Activated naive CD4-positive, alpha-beta T cell treated with anti-CD3 and anti-CD28 coated beads for 36 hours (primary cell): ENCODE measurements at regions not wholly inside any gene's neighbourhood (a gene's known extent, or its start where the extent isn't known, plus 50 kb on each side); places are given as distances from the start of the nearest gene placed in this dataset.

Experiments used
- CTCF ChIA-PET: fragments of 350-600 bp; sonication (Branson Sonifier 250); formaldehyde crosslinking; loops from one replicate; lab custom pipeline; 2021; ENCODE audit warnings: antibody characterized with exemption; lab: Charles Lee
- DNase-seq: peaks from one replicate; pipeline ENCODE4 v3.0.0-alpha.2; 2020
- H3K27ac Mint-ChIP-seq: one replicate; pipeline ENCODE4 v1.8.0; 2021; ENCODE audit warnings: mild to moderate bottlenecking, mixed read lengths
- H3K27me3 Mint-ChIP-seq: one replicate; pipeline ENCODE4 v1.8.0; 2021; ENCODE audit warnings: low read depth, mixed read lengths
- H3K36me3 Mint-ChIP-seq: one replicate; pipeline ENCODE4 v1.8.0; 2021; ENCODE audit warnings: low read depth, mixed read lengths
- H3K4me1 Mint-ChIP-seq: one replicate; pipeline ENCODE4 v1.8.0; 2021; ENCODE audit warnings: low read depth, mixed read lengths
- H3K4me3 Mint-ChIP-seq: one replicate; pipeline ENCODE4 v1.8.0; 2021; ENCODE audit warnings: mild to moderate bottlenecking, moderate library complexity, mixed read lengths
- H3K9me3 Mint-ChIP-seq: one replicate; pipeline ENCODE4 v1.8.0; 2021; ENCODE audit warnings: mixed read lengths
- intact Hi-C: fragments of 100-400 bp; cut with micrococcal nuclease; formaldehyde crosslinking; loops from one replicate; pipeline ENCODE4 v1.15.1; 2023

DNA sequence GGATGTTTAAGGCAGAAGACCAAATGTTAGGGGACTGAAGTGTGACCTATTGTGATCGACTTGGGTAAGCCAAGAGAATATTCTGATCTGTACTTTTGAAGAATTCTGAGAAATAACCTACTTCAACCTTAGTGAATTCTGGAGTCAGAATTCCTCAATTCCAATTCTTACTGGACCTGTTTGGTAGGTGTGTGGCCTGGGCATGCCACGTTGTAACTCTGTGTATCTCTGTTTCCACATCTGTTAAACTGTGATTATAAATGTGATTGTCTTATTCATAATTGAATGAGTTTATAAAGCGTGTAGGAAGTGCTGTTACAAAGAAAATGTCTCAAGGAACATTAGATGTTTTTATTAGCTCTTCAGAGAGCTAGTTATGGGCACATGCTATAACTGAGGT lies 64.5 kb downstream of the TUSC1 start:
- intact Hi-C loops = no loop called here
- no peak for DNase-seq
- Mint-ChIP-seq H3K4me3 (no peak overlapping the region), H3K4me1 (no peaks in the 10 kb centered on the region), H3K27me3 (no peaks in the 10 kb centered on the region), H3K27ac (no peak overlapping the region), H3K36me3 (no peaks in the 10 kb centered on the region), H3K9me3 (no peaks in the 10 kb centered on the region)
- CTCF ChIA-PET = no interaction called here

DNA sequence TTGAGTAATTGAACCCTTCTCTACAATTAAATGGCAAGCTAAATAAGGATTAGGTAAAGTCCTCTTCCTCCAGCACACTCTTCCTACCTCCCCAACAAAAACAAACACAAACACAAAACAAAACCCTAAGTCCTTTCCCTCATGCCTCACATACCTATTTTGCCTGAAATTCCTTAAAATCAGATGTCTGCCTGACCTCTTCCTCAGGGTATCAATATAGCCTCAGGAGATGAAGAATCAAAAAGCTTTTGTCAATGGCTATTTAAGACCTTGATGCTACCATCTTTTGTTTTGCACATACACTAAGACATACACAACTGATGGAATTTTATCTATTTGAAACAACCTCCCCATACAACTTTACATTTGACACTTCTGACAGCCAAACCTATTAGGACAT lies 75.1 kb downstream of the TUSC1 start:
- intact Hi-C loops = no loop called here
- DNase-seq = no peak
- H3K36me3 Mint-ChIP-seq = no peaks in the 10 kb centered on the region
- H3K4me1 Mint-ChIP-seq = no peaks in the 10 kb centered on the region
- CTCF ChIA-PET = interaction anchor here (0.6 kb wide), 1 partner anchor 9 kb away, joined by 6 read pairs; no protein-coding TSS in a partner anchor
- H3K27ac Mint-ChIP-seq = no peak overlapping the region
- no peaks in the 10 kb centered on the region for H3K27me3 Mint-ChIP-seq
- peaks cover 9% of the 10 kb centered on the region for H3K9me3 Mint-ChIP-seq
- H3K4me3 Mint-ChIP-seq = no peak overlapping the region

DNA sequence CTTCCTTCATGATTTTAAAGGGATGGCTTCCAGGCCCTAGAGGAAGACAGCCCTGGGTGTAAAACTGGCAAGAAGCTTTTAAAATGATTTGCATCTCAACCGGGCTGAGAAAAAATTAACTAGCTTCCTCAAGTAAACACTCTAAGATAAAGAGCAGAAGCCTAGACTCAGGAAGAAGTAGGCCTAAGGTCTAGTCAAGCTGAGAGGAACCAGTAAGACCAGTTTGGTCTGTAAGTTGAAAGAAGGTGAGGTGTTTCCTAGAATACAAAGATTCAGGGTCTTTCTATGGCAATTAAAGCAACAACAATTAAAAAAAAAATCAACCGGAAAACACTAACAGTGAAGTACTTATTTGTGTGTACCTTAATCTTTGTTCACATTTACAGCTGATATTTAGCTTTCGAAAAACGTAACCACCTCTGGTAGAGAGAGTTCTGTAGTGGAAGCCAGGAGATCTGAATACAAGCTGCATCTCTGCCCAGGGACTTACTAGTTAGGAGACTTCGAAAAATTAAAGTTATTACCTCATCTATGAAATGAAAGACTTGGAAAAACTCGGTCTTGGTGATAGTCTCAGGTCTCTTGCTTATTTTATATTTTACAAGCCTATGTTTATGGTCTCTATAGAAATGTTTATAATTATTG lies 75.7 kb downstream of the TUSC1 start:
- no peak overlapping the region for H3K27ac Mint-ChIP-seq
- peaks cover 9% of the 10 kb centered on the region for H3K9me3 Mint-ChIP-seq
- intact Hi-C loops = no loop called here
- H3K27me3 Mint-ChIP-seq = no peaks in the 10 kb centered on the region
- CTCF ChIA-PET = no interaction called here
- H3K36me3 Mint-ChIP-seq = no peaks in the 10 kb centered on the region
- DNase-seq = no peak
- H3K4me3 Mint-ChIP-seq = no peak overlapping the region
- no peaks in the 10 kb centered on the region for H3K4me1 Mint-ChIP-seq

DNA sequence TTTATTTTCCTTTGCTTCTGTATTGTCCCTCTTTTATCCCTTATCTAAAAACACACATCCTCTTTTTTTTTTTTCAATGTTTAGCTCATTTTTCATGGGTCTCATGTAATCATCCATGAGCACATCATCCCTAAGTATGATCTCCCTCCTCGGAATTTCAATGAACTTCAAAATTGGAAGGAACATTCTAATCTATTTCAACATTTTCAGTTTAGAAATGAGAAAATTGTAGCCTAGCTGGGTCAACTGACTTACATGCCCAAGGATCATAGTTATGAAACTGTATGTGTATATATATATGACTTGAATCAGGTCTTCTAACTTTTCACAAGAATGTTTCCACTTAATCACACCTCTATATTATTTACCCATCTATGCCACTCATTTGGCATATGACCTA lies 77.7 kb downstream of the TUSC1 start:
- Mint-ChIP-seq H3K4me1 (no peaks in the 10 kb centered on the region), H3K27ac (no peak overlapping the region), H3K36me3 (no peaks in the 10 kb centered on the region), H3K9me3 (peaks cover 9% of the 10 kb centered on the region), H3K4me3 (no peak overlapping the region), H3K27me3 (no peaks in the 10 kb centered on the region)
- intact Hi-C loops = no loop called here
- CTCF ChIA-PET = no interaction called here
- no peak for DNase-seq

GRCh38 chr9:25584611-25585010 lies 93.6 kb downstream of the TUSC1 start:
- CTCF ChIA-PET = no interaction called here
- H3K9me3 Mint-ChIP-seq = peaks cover 13% of the 10 kb centered on the region
- no peak overlapping the region for H3K4me3 Mint-ChIP-seq
- no peaks in the 10 kb centered on the region for H3K36me3 Mint-ChIP-seq
- intact Hi-C loops = no loop called here
- no peaks in the 10 kb centered on the region for H3K27me3 Mint-ChIP-seq
- no peak overlapping the region for H3K27ac Mint-ChIP-seq
- H3K4me1 Mint-ChIP-seq = no peaks in the 10 kb centered on the region
- no peak for DNase-seq

DNA sequence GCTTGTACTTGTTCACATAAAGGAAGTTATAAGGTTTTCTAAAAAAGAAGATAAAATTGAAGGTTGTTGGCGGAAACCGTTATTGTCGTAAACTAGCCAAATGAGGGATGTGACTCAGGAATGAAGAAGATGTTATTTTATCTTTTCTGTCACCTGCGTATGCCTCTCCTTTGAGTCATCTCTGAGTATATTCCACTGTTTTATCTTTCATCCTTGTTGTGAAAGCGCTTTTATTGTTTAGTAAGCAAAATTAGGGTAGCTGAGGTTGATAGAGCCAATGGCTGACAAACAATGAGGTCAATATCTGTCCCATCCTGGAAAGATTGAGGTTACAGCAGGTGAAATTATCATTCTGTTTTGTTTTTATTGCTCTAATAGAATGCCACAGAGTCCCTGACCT lies 105.0 kb downstream of the TUSC1 start:
- no peaks in the 10 kb centered on the region for H3K4me1 Mint-ChIP-seq
- no peaks in the 10 kb centered on the region for H3K27me3 Mint-ChIP-seq
- no peak overlapping the region for H3K27ac Mint-ChIP-seq
- no peak overlapping the region for H3K4me3 Mint-ChIP-seq
- intact Hi-C loops = no loop called here
- H3K36me3 Mint-ChIP-seq = no peaks in the 10 kb centered on the region
- peaks cover 2% of the 10 kb centered on the region for H3K9me3 Mint-ChIP-seq
- CTCF ChIA-PET = no interaction called here
- no peak for DNase-seq

GRCh38 chr9:25571491-25571890 lies 106.8 kb downstream of the TUSC1 start:
- H3K4me1 Mint-ChIP-seq = no peaks in the 10 kb centered on the region
- peaks cover 4% of the 10 kb centered on the region for H3K9me3 Mint-ChIP-seq
- CTCF ChIA-PET = no interaction called here
- H3K36me3 Mint-ChIP-seq = no peaks in the 10 kb centered on the region
- intact Hi-C loops = no loop called here
- no peak overlapping the region for H3K4me3 Mint-ChIP-seq
- no peak for DNase-seq
- no peaks in the 10 kb centered on the region for H3K27me3 Mint-ChIP-seq
- no peak overlapping the region for H3K27ac Mint-ChIP-seq

GRCh38 chr9:25570802-25571201 lies 107.4 kb downstream of the TUSC1 start:
- H3K36me3 Mint-ChIP-seq = no peaks in the 10 kb centered on the region
- H3K27me3 Mint-ChIP-seq = no peaks in the 10 kb centered on the region
- no peak for DNase-seq
- no peaks in the 10 kb centered on the region for H3K4me1 Mint-ChIP-seq
- H3K4me3 Mint-ChIP-seq = no peak overlapping the region
- H3K27ac Mint-ChIP-seq = no peak overlapping the region
- intact Hi-C loops = no loop called here
- CTCF ChIA-PET = no interaction called here
- peaks cover 4% of the 10 kb centered on the region for H3K9me3 Mint-ChIP-seq

GRCh38 chr9:25562101-25562500 lies 116.1 kb downstream of the TUSC1 start:
- DNase-seq = no peak
- no peaks in the 10 kb centered on the region for H3K36me3 Mint-ChIP-seq
- peaks cover 10% of the 10 kb centered on the region for H3K9me3 Mint-ChIP-seq
- intact Hi-C loops = no loop called here
- H3K4me1 Mint-ChIP-seq = no peaks in the 10 kb centered on the region
- CTCF ChIA-PET = no interaction called here
- H3K27me3 Mint-ChIP-seq = no peaks in the 10 kb centered on the region
- H3K27ac Mint-ChIP-seq = no peak overlapping the region
- no peak overlapping the region for H3K4me3 Mint-ChIP-seq

DNA sequence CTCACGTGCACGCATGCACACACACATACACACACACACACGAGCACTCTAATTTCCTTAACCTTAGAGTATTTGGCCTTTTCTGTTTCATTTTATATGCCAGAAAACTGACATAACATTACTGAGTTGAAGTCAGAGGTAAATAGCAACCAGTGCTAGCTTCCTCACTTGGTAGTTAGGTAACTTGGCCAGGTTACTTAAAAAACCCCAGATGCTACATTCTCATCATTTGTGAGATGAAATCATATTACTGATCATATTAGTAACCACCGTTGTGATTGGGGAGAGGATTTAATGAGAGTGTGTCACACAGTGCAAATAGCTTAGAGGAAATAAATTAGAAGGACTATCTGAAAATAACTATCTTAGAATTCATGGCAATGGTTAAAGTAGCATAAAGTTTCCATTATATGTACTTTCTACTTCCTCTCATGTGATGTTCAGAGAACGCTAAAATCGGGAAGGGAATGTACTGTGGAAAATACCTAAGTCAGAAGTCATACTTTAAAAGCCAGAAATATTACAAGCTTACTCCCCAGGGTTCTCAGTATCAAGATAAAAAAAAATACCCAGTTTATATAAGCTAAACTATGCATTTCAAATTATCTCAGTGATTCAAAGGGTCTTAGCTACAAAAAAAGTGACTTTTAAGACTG lies 120.5 kb downstream of the TUSC1 start:
- Mint-ChIP-seq H3K27me3 (no peaks in the 10 kb centered on the region), H3K36me3 (no peaks in the 10 kb centered on the region), H3K27ac (no peak overlapping the region), H3K4me1 (no peaks in the 10 kb centered on the region), H3K9me3 (peaks cover 8% of the 10 kb centered on the region), H3K4me3 (no peak overlapping the region)
- no peak for DNase-seq
- intact Hi-C loops = no loop called here
- CTCF ChIA-PET = interaction anchor here (0.6 kb wide), 1 partner anchor 13 kb away, joined by 4 read pairs; no protein-coding TSS in a partner anchor

DNA sequence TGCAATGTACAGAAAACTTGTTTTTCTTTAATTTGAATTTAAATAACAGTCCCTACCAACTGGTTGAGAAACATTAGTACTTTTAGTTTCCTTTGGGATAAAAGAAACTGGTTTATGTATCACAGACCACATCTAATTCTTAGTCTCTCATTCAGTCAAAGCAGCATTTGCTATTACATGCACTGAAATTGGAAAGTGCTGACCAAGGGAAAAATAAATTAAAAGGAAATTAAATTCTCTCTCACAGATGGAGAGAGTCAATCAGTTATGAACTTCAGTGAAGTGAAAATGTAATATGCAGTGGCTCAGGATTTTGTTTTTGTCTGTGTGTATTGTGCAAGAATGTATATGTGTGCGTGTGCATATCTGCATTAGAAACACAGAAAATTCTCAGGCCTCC lies 121.7 kb downstream of the TUSC1 start:
- CTCF ChIA-PET = no interaction called here
- DNase-seq = no peak
- Mint-ChIP-seq H3K4me1 (no peaks in the 10 kb centered on the region), H3K27me3 (no peaks in the 10 kb centered on the region), H3K9me3 (peaks cover 8% of the 10 kb centered on the region), H3K36me3 (no peaks in the 10 kb centered on the region), H3K27ac (no peak overlapping the region), H3K4me3 (no peak overlapping the region)
- intact Hi-C loops = no loop called here

DNA sequence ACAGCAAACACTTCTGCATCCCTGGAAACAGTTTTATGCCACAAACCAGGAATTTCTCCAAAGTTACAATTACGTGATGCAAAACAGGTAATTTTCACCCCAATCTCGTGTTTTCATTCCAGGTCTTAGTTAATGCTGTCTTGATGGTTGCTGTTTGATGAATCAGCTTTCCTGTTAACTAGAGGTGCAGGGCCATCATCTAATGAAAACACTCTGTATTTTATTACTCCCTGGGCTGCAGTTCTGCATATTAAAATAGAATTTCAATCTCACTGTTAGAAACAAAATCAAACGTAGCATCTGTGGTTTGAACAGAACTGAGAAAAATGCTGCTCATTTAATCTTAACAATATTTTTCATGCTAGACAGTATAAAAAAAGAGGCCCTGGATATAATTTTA lies 129.4 kb downstream of the TUSC1 start:
- Mint-ChIP-seq H3K9me3 (peaks cover 7% of the 10 kb centered on the region), H3K27ac (no peak overlapping the region), H3K4me1 (no peaks in the 10 kb centered on the region), H3K36me3 (peaks cover 1% of the 10 kb centered on the region), H3K4me3 (no peak overlapping the region), H3K27me3 (no peaks in the 10 kb centered on the region)
- intact Hi-C loops = no loop called here
- CTCF ChIA-PET = no interaction called here
- no peak for DNase-seq

DNA sequence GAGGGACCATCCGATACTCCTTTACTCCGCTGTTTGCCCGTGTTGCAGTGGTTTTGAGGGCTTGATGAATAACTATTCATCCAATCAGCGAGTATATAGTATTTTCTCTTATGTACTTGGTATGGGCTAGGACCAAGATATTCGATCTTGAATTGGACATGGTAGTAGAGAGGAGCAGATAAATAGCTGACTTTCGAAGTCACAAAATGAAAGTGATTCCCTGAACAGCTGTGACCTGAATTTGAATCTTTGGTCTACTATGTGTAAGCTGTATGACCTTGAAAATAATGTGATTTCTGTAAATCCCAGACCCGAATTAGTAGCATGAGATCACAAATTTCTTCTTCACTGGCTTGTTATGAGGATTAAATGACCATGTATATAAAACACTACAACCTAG lies 134.4 kb downstream of the TUSC1 start:
- Mint-ChIP-seq H3K36me3 (peaks cover 1% of the 10 kb centered on the region), H3K9me3 (peaks cover 7% of the 10 kb centered on the region), H3K4me1 (no peaks in the 10 kb centered on the region), H3K4me3 (no peak overlapping the region), H3K27me3 (no peaks in the 10 kb centered on the region), H3K27ac (no peak overlapping the region)
- no peak for DNase-seq
- intact Hi-C loops = no loop called here
- CTCF ChIA-PET = no interaction called here
